Left lung (tissue), 4 donors: ENCODE measurements at regions not wholly inside any gene's neighbourhood (a gene's known extent, or its start where the extent isn't known, plus 50 kb on each side); places are given as distances from the start of the nearest gene placed in this dataset.

Source experiments
- ATAC-seq: fragments of 200-7000 bp; cut with Tn5 transposase; one replicate; pipeline ENCODE4 v1.9.1; 2020; ENCODE audit warnings: moderate library complexity
- DNase-seq, 4 donors: peaks; one replicate each; pipeline ENCODE4 v3.0.0-alpha.2; 2013 to 2020
- H3K27ac ChIP-seq, 2 donors: fragments of 200-600 bp; sonication (generic) in 1 of 2; one replicate each; pipeline versions ENCODE4 v1.5.0 to v1.8.0; 2020 to 2021
- H3K27me3 ChIP-seq, 2 donors: fragments of 200-600 bp; sonication (generic) in 1 of 2; one replicate each; pipeline versions ENCODE4 v1.5.0 to v1.8.0; 2020 to 2021
- H3K36me3 ChIP-seq, 2 donors: fragments of 200-600 bp; sonication (generic) in 1 of 2; one replicate each; pipeline versions ENCODE4 v1.5.0 to v1.8.0; 2020 to 2021
- H3K4me1 ChIP-seq, 2 donors: fragments of 200-600 bp; one replicate each; pipeline ENCODE4 v1.8.0; 2021
- H3K4me3 ChIP-seq, 2 donors: fragments of 200-600 bp; sonication (generic) in 1 of 2; one replicate each; pipeline versions ENCODE4 v1.5.0 to v1.8.0; 2020 to 2021; ENCODE audit warnings: mild to moderate bottlenecking in 1 of 2
- H3K9me3 ChIP-seq, 2 donors: fragments of 200-600 bp; sonication (generic) in 1 of 2; one replicate each; pipeline versions ENCODE4 v1.5.0 to v1.8.0; 2020 to 2021
- CTCF ChIP-seq, 2 donors: fragments of 200-600 bp; sonication (generic) in 1 of 2; IDR thresholded peaks; one replicate each; pipeline versions ENCODE4 v1.5.0 to v1.8.0; 2021; ENCODE audit warnings: antibody characterized with exemption in 2 of 2
- intact Hi-C, 2 donors: fragments of 100-400 bp; cut with DNase I; formaldehyde crosslinking; loops; one replicate each; pipeline versions ENCODE4 v1.11.2 to v1.14.2; 2022
- donor health status: DM: no; HTN: yes; CAD: no.
- donor health status: DM: no; HTN: no; CAD: no.

- TF ChIP-seq CTCF (IDR thresholded peaks at IDR 0.05): no peak
- no peak for DNase-seq
- H3K9me3 ChIP-seq: peaks cover 0 to 10% of the 10 kb centered on the region in 2 donors
- ATAC-seq: no peak
- no peak overlapping the region for H3K4me3 ChIP-seq
- no peaks in the 10 kb centered on the region for H3K36me3 ChIP-seq
- no peaks in the 10 kb centered on the region for H3K4me1 ChIP-seq
- no peak overlapping the region for H3K27ac ChIP-seq
- intact Hi-C loops: no loop called here
- H3K27me3 ChIP-seq: no peaks in the 10 kb centered on the region
Observed at GRCh38 chr12:114863911-114864310, 179.9 kb upstream of the TBX3 start.

GRCh38 chr12:114860969-114861368, 177.0 kb upstream of the TBX3 start:
- no peak for ATAC-seq
- H3K9me3 ChIP-seq: peaks cover 0 to 10% of the 10 kb centered on the region in 2 donors

GRCh38 chr12:114858388-114859146, 174.6 kb upstream of the TBX3 start:
- no peaks in the 10 kb centered on the region for H3K27me3 ChIP-seq
- intact Hi-C loops: no loop called here
- no peak overlapping the region for H3K4me3 ChIP-seq
- H3K9me3 ChIP-seq: peaks cover 0 to 15% of the 10 kb centered on the region in 2 donors
- no peak for ATAC-seq
- H3K4me1 ChIP-seq: no peaks in the 10 kb centered on the region
- no peaks in the 10 kb centered on the region for H3K36me3 ChIP-seq
- H3K27ac ChIP-seq: no peak overlapping the region
- no peak for TF ChIP-seq CTCF (IDR thresholded peaks at IDR 0.05)
- DNase-seq: no peak

More at GRCh38 chr12:114860969-114861368, 177.0 kb upstream of the TBX3 start:
- DNase-seq: no peak
- H3K4me3 ChIP-seq: no peak overlapping the region
- TF ChIP-seq CTCF (IDR thresholded peaks at IDR 0.05): no peak
- intact Hi-C loops: no loop called here
- no peaks in the 10 kb centered on the region for H3K27me3 ChIP-seq
- no peaks in the 10 kb centered on the region for H3K4me1 ChIP-seq
- no peaks in the 10 kb centered on the region for H3K36me3 ChIP-seq
- no peak overlapping the region for H3K27ac ChIP-seq

GRCh38 chr12:114855678-114856077, 171.7 kb upstream of the TBX3 start:
- no peak for TF ChIP-seq CTCF (IDR thresholded peaks at IDR 0.05)
- DNase-seq (no peak), ATAC-seq (no peak)
- Histone ChIP-seq H3K36me3 (no peaks in the 10 kb centered on the region), H3K27ac (no peak overlapping the region), H3K4me3 (no peak overlapping the region), H3K27me3 (no peaks in the 10 kb centered on the region), H3K9me3 (peaks cover 0 to 9% of the 10 kb centered on the region in 2 donors), H3K4me1 (no peaks in the 10 kb centered on the region)
- intact Hi-C loops: no loop called here

- intact Hi-C loops: no loop called here
- H3K36me3 ChIP-seq: no peaks in the 10 kb centered on the region
- TF ChIP-seq CTCF (IDR thresholded peaks at IDR 0.05): no peak
- DNase-seq: peak in 2 of 4 donors; percentile 67 to 88
- no peaks in the 10 kb centered on the region for H3K27me3 ChIP-seq
- no peak overlapping the region for H3K4me3 ChIP-seq
- peaks cover 0 to 5% of the 10 kb centered on the region in 2 donors for H3K9me3 ChIP-seq
- H3K27ac ChIP-seq: no peak overlapping the region
- H3K4me1 ChIP-seq: no peaks in the 10 kb centered on the region
- ATAC-seq: no peak
Observed at GRCh38 chr12:114852976-114853529, 169.1 kb upstream of the TBX3 start.
